DND-41 (cell line): ENCODE measurements at regions not wholly inside any gene's neighbourhood (a gene's known extent, or its start where the extent isn't known, plus 50 kb on each side); places are given as distances from the start of the nearest gene placed in this dataset.

Experiments
- ATAC-seq: fragments of 200-7000 bp; cut with Tn5 transposase; 3 replicates; pipeline ENCODE4 v1.9.1; 2021; ENCODE audit warnings: low read depth; ENCODE audit not compliant: insufficient read depth
- DNase-seq: peaks from one replicate; pipeline ENCODE4 v3.0.0-alpha.2; 2020
- H2AFZ ChIP-seq: 2 replicates; pipeline ENCODE4 v1.6.0; 2012; ENCODE audit warnings: low read depth, low read length
- H3K27ac ChIP-seq: 2 replicates; pipeline ENCODE4 v1.5.1; 2012; ENCODE audit warnings: low read length, inconsistent platforms
- H3K27me3 ChIP-seq: fragments of 200-600 bp; sonication (generic); 2 replicates; pipeline ENCODE4 v1.6.0; 2012; ENCODE audit warnings: low read length, mild to moderate bottlenecking, inconsistent platforms; ENCODE audit not compliant: insufficient read depth, poor library complexity
- H3K36me3 ChIP-seq: 2 replicates; pipeline ENCODE4 v1.5.1; 2012; ENCODE audit warnings: low read length, inconsistent platforms; ENCODE audit not compliant: insufficient read depth
- H3K4me1 ChIP-seq: 2 replicates; pipeline ENCODE4 v1.5.1; 2012; ENCODE audit warnings: mild to moderate bottlenecking, low read length; ENCODE audit not compliant: insufficient read depth
- H3K4me2 ChIP-seq: 2 replicates; pipeline ENCODE4 v1.6.0; 2012; ENCODE audit warnings: mild to moderate bottlenecking, moderate library complexity, low read length, inconsistent platforms; ENCODE audit not compliant: insufficient read depth
- H3K4me3 ChIP-seq, 2 experiments: fragments of 200-600 bp in 1 of 2; shearing (Covaris generic) in 1 of 2; 2 replicates each; pipeline ENCODE4 v1.5.1; 2012 to 2016; ENCODE audit warnings: inconsistent platforms in 2 of 2, low read length in 2 of 2, mild to moderate bottlenecking in 2 of 2, low read depth in 1 of 2, moderate library complexity in 1 of 2
- H3K79me2 ChIP-seq: 2 replicates; pipeline ENCODE4 v1.6.0; 2012; ENCODE audit warnings: low read length, inconsistent platforms; ENCODE audit not compliant: insufficient read depth
- H3K9ac ChIP-seq: 2 replicates; pipeline ENCODE4 v1.6.0; 2012; ENCODE audit warnings: low read depth, mild to moderate bottlenecking, inconsistent platforms, low read length, moderate library complexity
- H3K9me3 ChIP-seq: 2 replicates; pipeline ENCODE4 v1.5.1; 2012; ENCODE audit warnings: low read length, moderate library complexity, mild to moderate bottlenecking, inconsistent platforms; ENCODE audit not compliant: insufficient read depth, severe bottlenecking
- H4K20me1 ChIP-seq: 2 replicates; pipeline ENCODE4 v1.6.0; 2012; ENCODE audit warnings: low read length; ENCODE audit not compliant: insufficient read depth
- EZH2 ChIP-seq: IDR thresholded peaks from 3 replicates; pipeline ENCODE4 v1.6.1; 2012; ENCODE audit warnings: borderline replicate concordance, low read depth, mild to moderate bottlenecking, moderate library complexity, low read length, inconsistent platforms; ENCODE audit not compliant: severe bottlenecking
- TF ChIP-seq, protein P1 (sequence below): IDR thresholded peaks from 2 replicates; pipeline ENCODE4 v1.5.1; 2012; ENCODE audit warnings: borderline replicate concordance, low read length, moderate library complexity, mild to moderate bottlenecking; ENCODE audit not compliant: poor library complexity, severe bottlenecking; ENCODE audit errors: extremely low read depth

GRCh38 chr14:22252686-22253085 is 336.3 kb downstream of the DAD1 start:
- Histone ChIP-seq H3K4me1 (no peaks in the 10 kb centered on the region), H3K9ac (no peak overlapping the region), H2AFZ (no peak overlapping the region), H3K4me3 (no peak overlapping the region), H3K79me2 (no peaks in the 10 kb centered on the region), H3K4me2 (no peak overlapping the region), H3K9me3 (no peaks in the 10 kb centered on the region), H3K27ac (no peak overlapping the region), H4K20me1 (no peaks in the 10 kb centered on the region), H3K36me3 (no peaks in the 10 kb centered on the region), H3K27me3 (no peaks in the 10 kb centered on the region)
- no peak for TF ChIP-seq EZH2
- TF ChIP-seq, protein P1, sequence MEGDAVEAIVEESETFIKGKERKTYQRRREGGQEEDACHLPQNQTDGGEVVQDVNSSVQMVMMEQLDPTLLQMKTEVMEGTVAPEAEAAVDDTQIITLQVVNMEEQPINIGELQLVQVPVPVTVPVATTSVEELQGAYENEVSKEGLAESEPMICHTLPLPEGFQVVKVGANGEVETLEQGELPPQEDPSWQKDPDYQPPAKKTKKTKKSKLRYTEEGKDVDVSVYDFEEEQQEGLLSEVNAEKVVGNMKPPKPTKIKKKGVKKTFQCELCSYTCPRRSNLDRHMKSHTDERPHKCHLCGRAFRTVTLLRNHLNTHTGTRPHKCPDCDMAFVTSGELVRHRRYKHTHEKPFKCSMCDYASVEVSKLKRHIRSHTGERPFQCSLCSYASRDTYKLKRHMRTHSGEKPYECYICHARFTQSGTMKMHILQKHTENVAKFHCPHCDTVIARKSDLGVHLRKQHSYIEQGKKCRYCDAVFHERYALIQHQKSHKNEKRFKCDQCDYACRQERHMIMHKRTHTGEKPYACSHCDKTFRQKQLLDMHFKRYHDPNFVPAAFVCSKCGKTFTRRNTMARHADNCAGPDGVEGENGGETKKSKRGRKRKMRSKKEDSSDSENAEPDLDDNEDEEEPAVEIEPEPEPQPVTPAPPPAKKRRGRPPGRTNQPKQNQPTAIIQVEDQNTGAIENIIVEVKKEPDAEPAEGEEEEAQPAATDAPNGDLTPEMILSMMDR = no peak
- DNase-seq (no peak), ATAC-seq (no peak)

GRCh38 chr14:22251090-22251489 is 337.9 kb downstream of the DAD1 start:
- DNase-seq (no peak), ATAC-seq (no peak)
- Histone ChIP-seq H4K20me1 (no peaks in the 10 kb centered on the region), H3K79me2 (no peaks in the 10 kb centered on the region), H3K4me1 (no peaks in the 10 kb centered on the region), H3K27ac (no peak overlapping the region), H3K36me3 (no peaks in the 10 kb centered on the region), H3K9ac (no peak overlapping the region), H3K9me3 (no peaks in the 10 kb centered on the region), H2AFZ (no peak overlapping the region), H3K27me3 (no peaks in the 10 kb centered on the region), H3K4me2 (no peak overlapping the region), H3K4me3 (no peak overlapping the region)
- TF ChIP-seq EZH2 = no peak
- TF ChIP-seq, protein P1 = no peak

- H3K27ac ChIP-seq = no peak overlapping the region
- no peak for TF ChIP-seq EZH2
- TF ChIP-seq, protein P1 = no peak
- no peaks in the 10 kb centered on the region for H3K79me2 ChIP-seq
- no peak overlapping the region for H3K4me2 ChIP-seq
- no peaks in the 10 kb centered on the region for H4K20me1 ChIP-seq
- H3K9me3 ChIP-seq = no peaks in the 10 kb centered on the region
- no peak overlapping the region for H3K4me3 ChIP-seq
- no peaks in the 10 kb centered on the region for H3K36me3 ChIP-seq
- no peaks in the 10 kb centered on the region for H3K27me3 ChIP-seq
- DNase-seq (no peak), ATAC-seq (no peak)
- H3K9ac ChIP-seq = no peak overlapping the region
- H3K4me1 ChIP-seq = no peaks in the 10 kb centered on the region
- H2AFZ ChIP-seq = no peak overlapping the region
Measured at GRCh38 chr14:22249770-22250169, 339.3 kb downstream of the DAD1 start.
